Panc1 (cell line): ENCODE measurements at regions not wholly inside any gene's neighbourhood (a gene's known extent, or its start where the extent isn't known, plus 50 kb on each side); places are given as distances from the start of the nearest gene placed in this dataset.

Experiments used
- TF ChIP-seq, protein P1 (sequence below): fragments of 450-650 bp; IDR thresholded peaks from 2 replicates; pipeline ENCODE4 v1.5.1; 2017; ENCODE audit warnings: mild to moderate bottlenecking
- TF ChIP-seq, protein P2 (sequence below), 2 experiments: IDR thresholded peaks; 2 replicates each; pipeline ENCODE4 v1.6.1; 2011 to 2012; ENCODE audit warnings: low read depth in 2 of 2, control low read depth in 1 of 2, low read length in 1 of 2, mild to moderate bottlenecking in 1 of 2, moderate library complexity in 1 of 2; ENCODE audit not compliant: insufficient read depth in 1 of 2

DNA sequence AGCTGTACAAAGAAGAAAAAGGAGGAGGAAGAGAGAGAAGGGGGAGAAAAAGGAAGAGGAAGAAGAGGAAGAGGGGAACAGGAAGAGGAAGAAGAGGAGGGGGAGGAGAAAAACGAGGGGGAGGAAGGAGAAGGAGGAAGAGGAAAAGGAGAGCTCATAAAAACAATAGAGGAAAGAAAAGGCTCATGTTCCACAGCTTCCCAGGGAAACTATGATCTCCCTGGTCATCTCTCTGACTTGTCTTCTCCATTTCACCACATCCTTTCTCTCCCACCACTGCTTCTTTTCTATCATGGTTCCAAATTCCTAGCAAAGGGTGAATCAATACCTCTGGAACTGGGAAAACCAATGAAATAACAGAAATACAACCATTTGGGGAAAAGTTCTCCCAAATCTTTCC is 254.1 kb upstream of the ERCC4 start:
- TF ChIP-seq, protein P1, sequence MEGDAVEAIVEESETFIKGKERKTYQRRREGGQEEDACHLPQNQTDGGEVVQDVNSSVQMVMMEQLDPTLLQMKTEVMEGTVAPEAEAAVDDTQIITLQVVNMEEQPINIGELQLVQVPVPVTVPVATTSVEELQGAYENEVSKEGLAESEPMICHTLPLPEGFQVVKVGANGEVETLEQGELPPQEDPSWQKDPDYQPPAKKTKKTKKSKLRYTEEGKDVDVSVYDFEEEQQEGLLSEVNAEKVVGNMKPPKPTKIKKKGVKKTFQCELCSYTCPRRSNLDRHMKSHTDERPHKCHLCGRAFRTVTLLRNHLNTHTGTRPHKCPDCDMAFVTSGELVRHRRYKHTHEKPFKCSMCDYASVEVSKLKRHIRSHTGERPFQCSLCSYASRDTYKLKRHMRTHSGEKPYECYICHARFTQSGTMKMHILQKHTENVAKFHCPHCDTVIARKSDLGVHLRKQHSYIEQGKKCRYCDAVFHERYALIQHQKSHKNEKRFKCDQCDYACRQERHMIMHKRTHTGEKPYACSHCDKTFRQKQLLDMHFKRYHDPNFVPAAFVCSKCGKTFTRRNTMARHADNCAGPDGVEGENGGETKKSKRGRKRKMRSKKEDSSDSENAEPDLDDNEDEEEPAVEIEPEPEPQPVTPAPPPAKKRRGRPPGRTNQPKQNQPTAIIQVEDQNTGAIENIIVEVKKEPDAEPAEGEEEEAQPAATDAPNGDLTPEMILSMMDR, result no peak
- TF ChIP-seq, protein P2, sequence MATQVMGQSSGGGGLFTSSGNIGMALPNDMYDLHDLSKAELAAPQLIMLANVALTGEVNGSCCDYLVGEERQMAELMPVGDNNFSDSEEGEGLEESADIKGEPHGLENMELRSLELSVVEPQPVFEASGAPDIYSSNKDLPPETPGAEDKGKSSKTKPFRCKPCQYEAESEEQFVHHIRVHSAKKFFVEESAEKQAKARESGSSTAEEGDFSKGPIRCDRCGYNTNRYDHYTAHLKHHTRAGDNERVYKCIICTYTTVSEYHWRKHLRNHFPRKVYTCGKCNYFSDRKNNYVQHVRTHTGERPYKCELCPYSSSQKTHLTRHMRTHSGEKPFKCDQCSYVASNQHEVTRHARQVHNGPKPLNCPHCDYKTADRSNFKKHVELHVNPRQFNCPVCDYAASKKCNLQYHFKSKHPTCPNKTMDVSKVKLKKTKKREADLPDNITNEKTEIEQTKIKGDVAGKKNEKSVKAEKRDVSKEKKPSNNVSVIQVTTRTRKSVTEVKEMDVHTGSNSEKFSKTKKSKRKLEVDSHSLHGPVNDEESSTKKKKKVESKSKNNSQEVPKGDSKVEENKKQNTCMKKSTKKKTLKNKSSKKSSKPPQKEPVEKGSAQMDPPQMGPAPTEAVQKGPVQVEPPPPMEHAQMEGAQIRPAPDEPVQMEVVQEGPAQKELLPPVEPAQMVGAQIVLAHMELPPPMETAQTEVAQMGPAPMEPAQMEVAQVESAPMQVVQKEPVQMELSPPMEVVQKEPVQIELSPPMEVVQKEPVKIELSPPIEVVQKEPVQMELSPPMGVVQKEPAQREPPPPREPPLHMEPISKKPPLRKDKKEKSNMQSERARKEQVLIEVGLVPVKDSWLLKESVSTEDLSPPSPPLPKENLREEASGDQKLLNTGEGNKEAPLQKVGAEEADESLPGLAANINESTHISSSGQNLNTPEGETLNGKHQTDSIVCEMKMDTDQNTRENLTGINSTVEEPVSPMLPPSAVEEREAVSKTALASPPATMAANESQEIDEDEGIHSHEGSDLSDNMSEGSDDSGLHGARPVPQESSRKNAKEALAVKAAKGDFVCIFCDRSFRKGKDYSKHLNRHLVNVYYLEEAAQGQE (IDR thresholded peaks at IDR 0.05; ENCODE audit: insufficient read depth in 1 of 2, low read depth in 2 of 2, low read length in 1 of 2), result no peak
